ENCODE measurements at regions not wholly inside any gene's neighbourhood (a gene's known extent, or its start where the extent isn't known, plus 50 kb on each side); places are given as distances from the start of the nearest gene placed in this dataset.

GRCh38 chr3:55244247-55244646 is 242.9 kb downstream of the WNT5A start:
- Histone ChIP-seq H3K36me3 (ENCODE audit: control insufficient read depth in 2 of 2, insufficient read depth in 2 of 2, low read length in 2 of 2) (no peaks in the 10 kb centered on the region), H3K27ac (ENCODE audit: low read length) (no peak overlapping the region), H3K4me3 (ENCODE audit: low read length in 2 of 2) (no peak overlapping the region), H3K9me3 (ENCODE audit: control insufficient read depth in 2 of 2, low read length in 2 of 2) (no peaks in the 10 kb centered on the region), H3K9ac (ENCODE audit: low read length in 2 of 2) (no peak overlapping the region), H3K27me3 (ENCODE audit: control insufficient read depth in 1 of 2, insufficient read depth in 2 of 2, low read length in 2 of 2) (no peaks in the 10 kb centered on the region), H3K4me1 (ENCODE audit: control insufficient read depth, insufficient read depth, low read length) (no peaks in the 10 kb centered on the region)

DNA sequence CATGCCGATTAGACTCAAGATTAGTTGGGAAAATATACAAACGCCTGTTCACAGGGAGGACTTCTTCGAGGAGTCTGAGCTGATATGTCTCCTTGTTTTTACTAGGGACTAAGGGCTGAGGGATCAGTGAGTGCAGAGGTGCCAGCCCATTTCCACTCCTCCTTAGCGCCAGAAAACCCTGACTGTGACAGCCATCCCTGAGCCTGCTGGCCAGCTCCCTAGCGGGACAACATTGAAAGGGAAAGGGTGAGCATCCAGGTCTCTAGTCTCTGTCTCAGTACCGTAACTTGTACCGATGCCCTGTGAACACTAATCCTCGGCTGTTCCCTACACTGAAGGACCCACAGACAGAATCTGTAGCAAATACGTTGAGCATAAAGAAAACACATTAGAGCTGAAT is 243.4 kb downstream of the WNT5A start:
- Histone ChIP-seq H3K9ac (ENCODE audit: low read length in 2 of 2) (no peak overlapping the region), H3K27ac (ENCODE audit: low read length) (no peak overlapping the region), H3K4me3 (ENCODE audit: low read length in 2 of 2) (no peak overlapping the region), H3K36me3 (ENCODE audit: control insufficient read depth in 2 of 2, insufficient read depth in 2 of 2, low read length in 2 of 2) (no peaks in the 10 kb centered on the region), H3K27me3 (ENCODE audit: control insufficient read depth in 1 of 2, insufficient read depth in 2 of 2, low read length in 2 of 2) (no peaks in the 10 kb centered on the region), H3K4me1 (ENCODE audit: control insufficient read depth, insufficient read depth, low read length) (no peaks in the 10 kb centered on the region), H3K9me3 (ENCODE audit: control insufficient read depth in 2 of 2, low read length in 2 of 2) (no peaks in the 10 kb centered on the region)

- H3K4me3 ChIP-seq (ENCODE audit: low read length in 2 of 2), result no peak overlapping the region
- H3K9ac ChIP-seq (ENCODE audit: low read length in 2 of 2), result no peak overlapping the region
- H3K9me3 ChIP-seq (ENCODE audit: control insufficient read depth in 2 of 2, low read length in 2 of 2), result no peaks in the 10 kb centered on the region
- no peaks in the 10 kb centered on the region for H3K4me1 ChIP-seq (ENCODE audit: control insufficient read depth, insufficient read depth, low read length)
- H3K36me3 ChIP-seq (ENCODE audit: control insufficient read depth in 2 of 2, insufficient read depth in 2 of 2, low read length in 2 of 2), result no peaks in the 10 kb centered on the region
- H3K27ac ChIP-seq (ENCODE audit: low read length), result no peak overlapping the region
- no peaks in the 10 kb centered on the region for H3K27me3 ChIP-seq (ENCODE audit: control insufficient read depth in 1 of 2, insufficient read depth in 2 of 2, low read length in 2 of 2)
These were observed 244.2 kb downstream of the WNT5A start for GRCh38 chr3:55242921-55243320.

- H3K36me3 ChIP-seq (ENCODE audit: control insufficient read depth in 2 of 2, insufficient read depth in 2 of 2, low read length in 2 of 2), result no peaks in the 10 kb centered on the region
- peaks cover 0 to 2% of the 10 kb centered on the region in 2 donors for H3K27me3 ChIP-seq (ENCODE audit: control insufficient read depth in 1 of 2, insufficient read depth in 2 of 2, low read length in 2 of 2)
- no peak overlapping the region for H3K9ac ChIP-seq (ENCODE audit: low read length in 2 of 2)
- H3K27ac ChIP-seq (ENCODE audit: low read length), result no peak overlapping the region
- H3K4me3 ChIP-seq (ENCODE audit: low read length in 2 of 2), result no peak overlapping the region
- H3K4me1 ChIP-seq (ENCODE audit: control insufficient read depth, insufficient read depth, low read length), result no peaks in the 10 kb centered on the region
- H3K9me3 ChIP-seq (ENCODE audit: control insufficient read depth in 2 of 2, low read length in 2 of 2), result peaks cover 0 to 5% of the 10 kb centered on the region in 2 donors
These were observed 246.0 kb downstream of the WNT5A start for GRCh38 chr3:55241098-55241497.

DNA sequence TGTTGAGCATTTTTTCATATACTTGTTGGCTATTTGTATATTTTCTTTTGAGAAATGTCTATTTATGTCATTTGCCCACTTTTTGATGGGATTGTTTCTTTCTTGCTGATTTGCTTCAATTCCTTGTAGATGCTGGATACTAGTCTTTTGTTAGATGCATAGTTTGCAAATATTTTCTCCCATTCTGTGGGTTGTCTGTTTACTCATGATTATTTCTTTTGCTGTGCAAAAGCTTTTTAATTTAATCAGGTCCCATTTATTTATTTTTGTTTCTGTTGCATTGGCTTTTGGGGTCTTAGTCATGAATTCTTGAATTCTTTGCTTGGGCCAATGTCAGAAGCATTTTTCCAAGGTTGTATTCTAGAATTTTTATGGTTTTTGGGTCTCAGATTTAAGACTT is 251.7 kb downstream of the WNT5A start:
- Histone ChIP-seq H3K4me1 (ENCODE audit: control insufficient read depth, insufficient read depth, low read length) (no peaks in the 10 kb centered on the region), H3K4me3 (ENCODE audit: low read length in 2 of 2) (no peak overlapping the region), H3K9me3 (ENCODE audit: control insufficient read depth in 2 of 2, low read length in 2 of 2) (peaks cover 0 to 5% of the 10 kb centered on the region in 2 donors), H3K9ac (ENCODE audit: low read length in 2 of 2) (no peak overlapping the region), H3K27me3 (ENCODE audit: control insufficient read depth in 1 of 2, insufficient read depth in 2 of 2, low read length in 2 of 2) (peaks cover 0 to 2% of the 10 kb centered on the region in 2 donors), H3K27ac (ENCODE audit: low read length) (no peak overlapping the region), H3K36me3 (ENCODE audit: control insufficient read depth in 2 of 2, insufficient read depth in 2 of 2, low read length in 2 of 2) (no peaks in the 10 kb centered on the region)

GRCh38 chr3:55226696-55227095 is 260.4 kb downstream of the WNT5A start:
- no peak overlapping the region for H3K4me3 ChIP-seq (ENCODE audit: low read length in 2 of 2)

GRCh38 chr3:55218577-55218976 is 268.5 kb downstream of the WNT5A start:
- Histone ChIP-seq H3K27me3 (ENCODE audit: control insufficient read depth in 1 of 2, insufficient read depth in 2 of 2, low read length in 2 of 2) (no peaks in the 10 kb centered on the region), H3K27ac (ENCODE audit: low read length) (no peak overlapping the region), H3K36me3 (ENCODE audit: control insufficient read depth in 2 of 2, insufficient read depth in 2 of 2, low read length in 2 of 2) (no peaks in the 10 kb centered on the region), H3K4me3 (ENCODE audit: low read length in 2 of 2) (no peak overlapping the region), H3K4me1 (ENCODE audit: control insufficient read depth, insufficient read depth, low read length) (no peaks in the 10 kb centered on the region), H3K9me3 (ENCODE audit: control insufficient read depth in 2 of 2, low read length in 2 of 2) (no peaks in the 10 kb centered on the region), H3K9ac (ENCODE audit: low read length in 2 of 2) (no peak overlapping the region)

More at GRCh38 chr3:55226696-55227095, 260.4 kb downstream of the WNT5A start:
- H3K9ac ChIP-seq (ENCODE audit: low read length in 2 of 2), result no peak overlapping the region
- no peaks in the 10 kb centered on the region for H3K4me1 ChIP-seq (ENCODE audit: control insufficient read depth, insufficient read depth, low read length)
- H3K9me3 ChIP-seq (ENCODE audit: control insufficient read depth in 2 of 2, low read length in 2 of 2), result peaks cover 0 to 2% of the 10 kb centered on the region in 2 donors
- H3K36me3 ChIP-seq (ENCODE audit: control insufficient read depth in 2 of 2, insufficient read depth in 2 of 2, low read length in 2 of 2), result no peaks in the 10 kb centered on the region
- no peak overlapping the region for H3K27ac ChIP-seq (ENCODE audit: low read length)
- H3K27me3 ChIP-seq (ENCODE audit: control insufficient read depth in 1 of 2, insufficient read depth in 2 of 2, low read length in 2 of 2), result no peaks in the 10 kb centered on the region

- H3K27ac ChIP-seq (ENCODE audit: low read length), result no peak overlapping the region
- no peaks in the 10 kb centered on the region for H3K27me3 ChIP-seq (ENCODE audit: control insufficient read depth in 1 of 2, insufficient read depth in 2 of 2, low read length in 2 of 2)
- no peak overlapping the region for H3K9ac ChIP-seq (ENCODE audit: low read length in 2 of 2)
- no peaks in the 10 kb centered on the region for H3K36me3 ChIP-seq (ENCODE audit: control insufficient read depth in 2 of 2, insufficient read depth in 2 of 2, low read length in 2 of 2)
- H3K4me3 ChIP-seq (ENCODE audit: low read length in 2 of 2), result no peak overlapping the region
- no peaks in the 10 kb centered on the region for H3K9me3 ChIP-seq (ENCODE audit: control insufficient read depth in 2 of 2, low read length in 2 of 2)
- no peaks in the 10 kb centered on the region for H3K4me1 ChIP-seq (ENCODE audit: control insufficient read depth, insufficient read depth, low read length)
These were observed 279.4 kb downstream of the WNT5A start for GRCh38 chr3:55207744-55208143.

- no peaks in the 10 kb centered on the region for H3K27me3 ChIP-seq (ENCODE audit: control insufficient read depth in 1 of 2, insufficient read depth in 2 of 2, low read length in 2 of 2)
- H3K4me3 ChIP-seq (ENCODE audit: low read length in 2 of 2), result no peak overlapping the region
- no peaks in the 10 kb centered on the region for H3K36me3 ChIP-seq (ENCODE audit: control insufficient read depth in 2 of 2, insufficient read depth in 2 of 2, low read length in 2 of 2)
- no peak overlapping the region for H3K9ac ChIP-seq (ENCODE audit: low read length in 2 of 2)
- no peak overlapping the region for H3K27ac ChIP-seq (ENCODE audit: low read length)
- H3K9me3 ChIP-seq (ENCODE audit: control insufficient read depth in 2 of 2, low read length in 2 of 2), result no peaks in the 10 kb centered on the region
- no peaks in the 10 kb centered on the region for H3K4me1 ChIP-seq (ENCODE audit: control insufficient read depth, insufficient read depth, low read length)
These were observed 278.1 kb upstream of the LRTM1 start for GRCh38 chr3:55205990-55206389.

DNA sequence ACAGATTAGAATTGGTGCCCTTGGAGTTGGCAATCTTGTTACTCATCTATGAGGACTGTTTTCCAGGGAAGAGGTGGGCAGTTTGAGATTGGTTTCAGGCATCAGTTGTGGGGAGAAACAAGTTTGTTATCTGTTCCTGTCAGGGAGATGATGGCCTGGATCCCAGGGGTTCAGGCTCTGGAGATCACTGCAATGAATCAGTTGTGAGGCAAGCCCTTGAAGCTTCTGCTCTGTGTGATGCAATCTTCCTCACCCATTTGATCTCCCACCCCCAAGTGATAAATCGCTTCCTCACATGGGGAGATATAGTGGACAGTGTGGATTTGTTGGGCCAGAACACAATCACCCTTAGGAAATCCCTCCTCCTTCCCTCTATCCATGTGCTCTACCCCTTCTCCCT is 276.6 kb upstream of the LRTM1 start:
- H3K9ac ChIP-seq (ENCODE audit: low read length in 2 of 2), result no peak overlapping the region
- H3K36me3 ChIP-seq (ENCODE audit: control insufficient read depth in 2 of 2, insufficient read depth in 2 of 2, low read length in 2 of 2), result no peaks in the 10 kb centered on the region
- no peaks in the 10 kb centered on the region for H3K4me1 ChIP-seq (ENCODE audit: control insufficient read depth, insufficient read depth, low read length)
- H3K27me3 ChIP-seq (ENCODE audit: control insufficient read depth in 1 of 2, insufficient read depth in 2 of 2, low read length in 2 of 2), result no peaks in the 10 kb centered on the region
- no peak overlapping the region for H3K27ac ChIP-seq (ENCODE audit: low read length)
- H3K4me3 ChIP-seq (ENCODE audit: low read length in 2 of 2), result no peak overlapping the region
- no peaks in the 10 kb centered on the region for H3K9me3 ChIP-seq (ENCODE audit: control insufficient read depth in 2 of 2, low read length in 2 of 2)

DNA sequence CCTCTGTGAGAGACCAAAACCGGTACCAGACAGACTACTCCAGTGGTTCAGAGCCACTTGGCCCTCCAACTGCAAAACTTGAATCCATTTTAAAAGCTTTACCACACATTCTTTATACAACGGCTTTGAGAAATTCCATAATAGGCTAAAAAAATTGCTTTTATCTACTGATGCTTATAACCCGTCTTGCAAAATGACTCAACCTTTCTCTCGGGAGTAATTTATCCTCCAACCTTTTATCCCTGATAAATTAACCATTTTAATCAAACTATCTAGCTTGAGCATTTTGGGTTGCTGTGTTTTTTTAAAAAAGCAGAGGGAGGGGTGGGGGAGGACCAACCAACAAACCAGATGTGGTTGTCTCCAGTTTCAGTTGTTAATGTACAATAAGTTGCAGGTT is 275.7 kb upstream of the LRTM1 start:
- Histone ChIP-seq H3K4me1 (ENCODE audit: control insufficient read depth, insufficient read depth, low read length) (no peaks in the 10 kb centered on the region), H3K9me3 (ENCODE audit: control insufficient read depth in 2 of 2, low read length in 2 of 2) (no peaks in the 10 kb centered on the region), H3K36me3 (ENCODE audit: control insufficient read depth in 2 of 2, insufficient read depth in 2 of 2, low read length in 2 of 2) (no peaks in the 10 kb centered on the region), H3K27ac (ENCODE audit: low read length) (no peak overlapping the region), H3K4me3 (ENCODE audit: low read length in 2 of 2) (no peak overlapping the region), H3K9ac (ENCODE audit: low read length in 2 of 2) (no peak overlapping the region), H3K27me3 (ENCODE audit: control insufficient read depth in 1 of 2, insufficient read depth in 2 of 2, low read length in 2 of 2) (no peaks in the 10 kb centered on the region)

Measured in stomach smooth muscle (tissue), 2 donors.